Left ventricle myocardium superior (tissue), 1 donor: ENCODE measurements at regions not wholly inside any gene's neighbourhood (a gene's known extent, or its start where the extent isn't known, plus 50 kb on each side); places are given as distances from the start of the nearest gene placed in this dataset.

Experiments
- ATAC-seq: fragments of 200-7000 bp; cut with Tn5 transposase; one replicate; pipeline ENCODE4 v1.9.1; 2020; ENCODE audit warnings: mild to moderate bottlenecking, moderate library complexity
- DNase-seq: peaks from one replicate; pipeline ENCODE4 v3.0.0-alpha.2; 2020
- intact Hi-C: fragments of 100-400 bp; cut with micrococcal nuclease; formaldehyde crosslinking; loops from one replicate; pipeline ENCODE4 v1.11.0; 2022
- donor health status: DM: no; HTN: yes; CAD: no; lungs with severe emphysema.

- DNase-seq: no peak
- intact Hi-C loops: no loop called here
- no peak for ATAC-seq
Measured at GRCh38 chr12:96130396-96131059, 63.6 kb upstream of the ELK3 start.

DNA sequence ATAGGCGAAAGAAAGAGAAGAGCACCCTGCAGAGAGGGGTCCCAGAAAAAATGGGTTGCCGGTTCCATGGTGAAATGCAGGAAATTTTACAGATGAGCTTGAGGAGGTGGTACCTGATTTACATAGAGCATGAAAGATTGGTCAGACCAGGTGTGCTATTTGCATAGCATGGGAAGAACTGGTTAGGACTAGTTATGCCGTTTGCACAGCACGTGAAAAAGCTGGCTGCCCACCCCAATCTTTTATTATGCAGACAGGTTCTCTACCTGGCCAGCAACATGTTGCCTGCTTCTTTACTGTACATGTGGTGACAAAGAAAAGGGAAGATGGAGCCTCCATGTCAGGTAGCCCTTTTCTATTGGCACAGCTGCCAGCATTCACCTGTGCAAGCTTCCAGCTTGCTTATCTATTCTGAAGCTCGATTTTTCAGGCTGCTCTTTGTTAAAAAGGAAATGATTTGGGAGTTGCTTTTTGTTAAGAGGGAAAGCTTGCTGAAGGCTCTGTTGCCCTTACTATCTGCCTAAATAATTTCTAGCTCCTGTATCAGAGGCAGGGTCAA lies 62.9 kb upstream of the ELK3 start:
- ATAC-seq: no peak
- DNase-seq: no peak
- intact Hi-C loops: no loop called here

DNA sequence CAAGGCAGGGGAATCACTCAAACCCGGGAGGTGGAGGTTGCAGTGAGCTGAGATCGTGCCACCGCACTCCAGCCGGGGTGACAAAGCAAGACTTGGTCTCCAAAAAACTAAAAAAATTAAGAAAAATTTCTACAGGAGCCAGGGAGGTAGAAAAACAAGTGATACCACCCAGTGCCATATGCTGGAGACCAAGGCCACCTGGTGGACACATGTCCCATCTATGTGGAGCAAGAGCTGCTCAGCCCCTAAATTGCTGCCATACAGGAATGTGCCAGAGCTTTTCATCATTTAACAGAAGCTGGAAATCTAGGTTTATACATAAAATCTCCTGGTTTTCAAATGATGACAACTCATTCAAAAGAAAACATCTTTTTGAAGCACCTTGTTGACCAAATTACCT lies 61.4 kb upstream of the ELK3 start:
- peak; percentile 38 for ATAC-seq
- DNase-seq: no peak
- intact Hi-C loops: no loop called here

GRCh38 chr12:96134200-96134599 lies 60.0 kb upstream of the ELK3 start:
- DNase-seq (no peak), ATAC-seq (no peak)
- intact Hi-C loops: no loop called here

GRCh38 chr12:96136161-96136560 lies 58.0 kb upstream of the ELK3 start:
- DNase-seq (no peak), ATAC-seq (peak; percentile 23)
- intact Hi-C loops: no loop called here

DNA sequence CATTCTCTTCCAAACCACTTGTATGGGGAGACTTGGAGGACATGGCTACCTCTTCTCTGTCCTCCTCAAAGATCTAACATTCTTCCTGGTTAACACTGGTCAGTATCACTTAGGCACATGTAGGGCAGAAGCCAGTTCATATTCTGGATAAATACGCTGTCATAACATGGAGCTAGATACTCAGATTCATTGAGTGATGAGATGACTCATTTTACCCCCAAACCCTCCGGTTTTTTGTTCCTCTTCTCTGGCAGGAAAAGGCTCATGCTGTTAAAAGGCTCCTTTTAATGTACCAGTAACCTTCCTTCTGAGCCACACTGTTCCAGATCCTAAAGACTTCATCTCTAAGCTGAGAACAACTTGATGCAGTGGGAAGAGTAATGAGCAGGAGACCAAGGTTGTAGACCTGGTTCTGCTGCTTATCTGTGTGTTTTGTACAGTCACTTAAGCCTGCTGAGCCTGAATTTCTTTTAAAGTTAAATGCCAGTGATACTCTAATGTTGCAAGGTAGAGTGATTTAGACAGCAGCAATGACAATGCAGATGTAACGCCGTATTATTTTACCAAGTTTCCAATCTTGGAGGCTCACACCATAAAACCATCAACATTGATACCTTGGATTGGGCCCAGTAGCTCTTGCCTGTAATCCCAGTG lies 57.3 kb upstream of the ELK3 start:
- DNase-seq: no peak
- no peak for ATAC-seq
- intact Hi-C loops: no loop called here

DNA sequence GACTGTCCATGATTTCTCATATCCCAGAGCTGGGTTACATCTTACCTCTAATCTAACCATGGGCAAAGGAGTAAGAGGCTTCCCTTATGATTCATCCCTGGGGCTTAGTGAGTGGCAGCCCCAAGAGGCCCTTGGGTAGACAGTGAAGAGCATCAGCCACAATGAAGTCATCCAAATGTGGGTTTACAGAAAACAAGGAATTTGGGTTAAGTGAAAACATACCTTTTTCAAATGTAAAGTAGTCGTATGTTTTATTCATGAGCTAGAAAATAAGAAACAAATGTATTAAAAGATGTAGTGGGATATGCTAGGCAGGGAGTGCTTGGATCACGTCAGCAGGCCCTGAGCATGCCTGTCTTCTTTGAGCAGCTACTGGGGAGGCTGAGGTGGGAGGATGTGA lies 54.0 kb upstream of the ELK3 start:
- DNase-seq (no peak), ATAC-seq (no peak)
- intact Hi-C loops: no loop called here

DNA sequence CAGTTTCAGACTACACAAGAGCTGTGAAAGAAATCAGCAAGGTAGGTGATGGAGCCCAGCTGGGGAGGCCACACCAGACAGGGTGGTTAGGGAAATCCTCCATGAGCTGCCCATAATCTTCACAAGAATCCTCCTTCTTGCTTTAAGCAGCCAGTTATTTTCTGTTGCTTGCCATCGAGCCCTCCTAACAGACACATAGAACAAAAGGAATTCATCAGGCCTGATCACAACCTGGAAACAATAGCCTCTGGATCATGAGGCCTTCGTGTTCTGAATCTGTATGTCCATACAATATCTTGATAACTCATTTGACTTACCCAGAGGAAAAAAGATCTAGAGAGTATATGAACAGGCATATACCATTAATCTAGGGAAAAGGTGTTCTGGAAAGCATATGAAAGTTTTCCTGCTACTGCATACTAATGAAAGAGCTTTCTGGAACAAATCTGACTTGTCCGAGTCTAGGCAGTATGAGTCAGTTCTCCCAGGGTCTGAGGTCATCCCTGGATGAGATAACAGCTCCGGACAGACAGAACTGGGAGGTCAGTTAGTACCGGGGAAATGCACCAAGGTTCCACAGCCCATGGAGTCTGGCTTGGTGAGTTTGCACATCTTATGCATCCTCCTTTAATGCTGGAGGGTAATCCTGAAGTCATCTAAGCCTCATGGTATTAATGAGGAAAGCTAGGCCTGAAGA lies 52.8 kb upstream of the ELK3 start:
- intact Hi-C loops: no loop called here
- DNase-seq (no peak), ATAC-seq (peak; percentile 48)

- no peak for DNase-seq
- ATAC-seq: no peak
- intact Hi-C loops: no loop called here
Measured at GRCh38 chr12:96143392-96143791, 50.8 kb upstream of the ELK3 start.

GRCh38 chr12:96143827-96144565 lies 50.2 kb upstream of the ELK3 start:
- ATAC-seq (no peak), DNase-seq (no peak)
- intact Hi-C loops: no loop called here
